ENCODE measurements at regions not wholly inside any gene's neighbourhood (a gene's known extent, or its start where the extent isn't known, plus 50 kb on each side); places are given as distances from the start of the nearest gene placed in this dataset.

DNA sequence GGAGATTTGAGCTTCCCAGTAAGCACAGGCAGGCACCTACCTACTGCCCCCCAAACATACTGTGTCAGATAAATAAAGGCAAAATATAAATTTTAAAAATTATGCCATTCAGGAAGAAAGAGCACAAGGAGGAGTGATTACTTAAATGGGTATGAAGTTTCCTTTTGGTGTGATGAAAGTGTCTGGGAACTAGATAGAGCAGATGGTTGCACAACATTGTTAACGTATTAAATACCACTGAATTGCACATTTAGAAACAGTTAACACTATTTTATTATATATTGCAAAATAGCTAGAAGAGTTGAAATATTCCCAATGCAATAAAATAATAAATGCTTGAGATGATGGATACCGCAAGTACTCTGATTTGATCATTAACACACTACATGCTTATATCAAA is 374.7 kb upstream of the FGF13 start (continued):
- TF ChIP-seq, protein P1, sequence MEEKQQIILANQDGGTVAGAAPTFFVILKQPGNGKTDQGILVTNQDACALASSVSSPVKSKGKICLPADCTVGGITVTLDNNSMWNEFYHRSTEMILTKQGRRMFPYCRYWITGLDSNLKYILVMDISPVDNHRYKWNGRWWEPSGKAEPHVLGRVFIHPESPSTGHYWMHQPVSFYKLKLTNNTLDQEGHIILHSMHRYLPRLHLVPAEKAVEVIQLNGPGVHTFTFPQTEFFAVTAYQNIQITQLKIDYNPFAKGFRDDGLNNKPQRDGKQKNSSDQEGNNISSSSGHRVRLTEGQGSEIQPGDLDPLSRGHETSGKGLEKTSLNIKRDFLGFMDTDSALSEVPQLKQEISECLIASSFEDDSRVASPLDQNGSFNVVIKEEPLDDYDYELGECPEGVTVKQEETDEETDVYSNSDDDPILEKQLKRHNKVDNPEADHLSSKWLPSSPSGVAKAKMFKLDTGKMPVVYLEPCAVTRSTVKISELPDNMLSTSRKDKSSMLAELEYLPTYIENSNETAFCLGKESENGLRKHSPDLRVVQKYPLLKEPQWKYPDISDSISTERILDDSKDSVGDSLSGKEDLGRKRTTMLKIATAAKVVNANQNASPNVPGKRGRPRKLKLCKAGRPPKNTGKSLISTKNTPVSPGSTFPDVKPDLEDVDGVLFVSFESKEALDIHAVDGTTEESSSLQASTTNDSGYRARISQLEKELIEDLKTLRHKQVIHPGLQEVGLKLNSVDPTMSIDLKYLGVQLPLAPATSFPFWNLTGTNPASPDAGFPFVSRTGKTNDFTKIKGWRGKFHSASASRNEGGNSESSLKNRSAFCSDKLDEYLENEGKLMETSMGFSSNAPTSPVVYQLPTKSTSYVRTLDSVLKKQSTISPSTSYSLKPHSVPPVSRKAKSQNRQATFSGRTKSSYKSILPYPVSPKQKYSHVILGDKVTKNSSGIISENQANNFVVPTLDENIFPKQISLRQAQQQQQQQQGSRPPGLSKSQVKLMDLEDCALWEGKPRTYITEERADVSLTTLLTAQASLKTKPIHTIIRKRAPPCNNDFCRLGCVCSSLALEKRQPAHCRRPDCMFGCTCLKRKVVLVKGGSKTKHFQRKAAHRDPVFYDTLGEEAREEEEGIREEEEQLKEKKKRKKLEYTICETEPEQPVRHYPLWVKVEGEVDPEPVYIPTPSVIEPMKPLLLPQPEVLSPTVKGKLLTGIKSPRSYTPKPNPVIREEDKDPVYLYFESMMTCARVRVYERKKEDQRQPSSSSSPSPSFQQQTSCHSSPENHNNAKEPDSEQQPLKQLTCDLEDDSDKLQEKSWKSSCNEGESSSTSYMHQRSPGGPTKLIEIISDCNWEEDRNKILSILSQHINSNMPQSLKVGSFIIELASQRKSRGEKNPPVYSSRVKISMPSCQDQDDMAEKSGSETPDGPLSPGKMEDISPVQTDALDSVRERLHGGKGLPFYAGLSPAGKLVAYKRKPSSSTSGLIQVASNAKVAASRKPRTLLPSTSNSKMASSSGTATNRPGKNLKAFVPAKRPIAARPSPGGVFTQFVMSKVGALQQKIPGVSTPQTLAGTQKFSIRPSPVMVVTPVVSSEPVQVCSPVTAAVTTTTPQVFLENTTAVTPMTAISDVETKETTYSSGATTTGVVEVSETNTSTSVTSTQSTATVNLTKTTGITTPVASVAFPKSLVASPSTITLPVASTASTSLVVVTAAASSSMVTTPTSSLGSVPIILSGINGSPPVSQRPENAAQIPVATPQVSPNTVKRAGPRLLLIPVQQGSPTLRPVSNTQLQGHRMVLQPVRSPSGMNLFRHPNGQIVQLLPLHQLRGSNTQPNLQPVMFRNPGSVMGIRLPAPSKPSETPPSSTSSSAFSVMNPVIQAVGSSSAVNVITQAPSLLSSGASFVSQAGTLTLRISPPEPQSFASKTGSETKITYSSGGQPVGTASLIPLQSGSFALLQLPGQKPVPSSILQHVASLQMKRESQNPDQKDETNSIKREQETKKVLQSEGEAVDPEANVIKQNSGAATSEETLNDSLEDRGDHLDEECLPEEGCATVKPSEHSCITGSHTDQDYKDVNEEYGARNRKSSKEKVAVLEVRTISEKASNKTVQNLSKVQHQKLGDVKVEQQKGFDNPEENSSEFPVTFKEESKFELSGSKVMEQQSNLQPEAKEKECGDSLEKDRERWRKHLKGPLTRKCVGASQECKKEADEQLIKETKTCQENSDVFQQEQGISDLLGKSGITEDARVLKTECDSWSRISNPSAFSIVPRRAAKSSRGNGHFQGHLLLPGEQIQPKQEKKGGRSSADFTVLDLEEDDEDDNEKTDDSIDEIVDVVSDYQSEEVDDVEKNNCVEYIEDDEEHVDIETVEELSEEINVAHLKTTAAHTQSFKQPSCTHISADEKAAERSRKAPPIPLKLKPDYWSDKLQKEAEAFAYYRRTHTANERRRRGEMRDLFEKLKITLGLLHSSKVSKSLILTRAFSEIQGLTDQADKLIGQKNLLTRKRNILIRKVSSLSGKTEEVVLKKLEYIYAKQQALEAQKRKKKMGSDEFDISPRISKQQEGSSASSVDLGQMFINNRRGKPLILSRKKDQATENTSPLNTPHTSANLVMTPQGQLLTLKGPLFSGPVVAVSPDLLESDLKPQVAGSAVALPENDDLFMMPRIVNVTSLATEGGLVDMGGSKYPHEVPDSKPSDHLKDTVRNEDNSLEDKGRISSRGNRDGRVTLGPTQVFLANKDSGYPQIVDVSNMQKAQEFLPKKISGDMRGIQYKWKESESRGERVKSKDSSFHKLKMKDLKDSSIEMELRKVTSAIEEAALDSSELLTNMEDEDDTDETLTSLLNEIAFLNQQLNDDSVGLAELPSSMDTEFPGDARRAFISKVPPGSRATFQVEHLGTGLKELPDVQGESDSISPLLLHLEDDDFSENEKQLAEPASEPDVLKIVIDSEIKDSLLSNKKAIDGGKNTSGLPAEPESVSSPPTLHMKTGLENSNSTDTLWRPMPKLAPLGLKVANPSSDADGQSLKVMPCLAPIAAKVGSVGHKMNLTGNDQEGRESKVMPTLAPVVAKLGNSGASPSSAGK (IDR thresholded peaks at IDR 0.05) = no peak
- TF ChIP-seq MCM2 (IDR thresholded peaks at IDR 0.05; ENCODE audit: low read depth) (no peak), KDM5B (IDR thresholded peaks at IDR 0.05; ENCODE audit: insufficient replicate concordance, low read depth, low read length) (no peak)
- TF ChIP-seq, protein P2, sequence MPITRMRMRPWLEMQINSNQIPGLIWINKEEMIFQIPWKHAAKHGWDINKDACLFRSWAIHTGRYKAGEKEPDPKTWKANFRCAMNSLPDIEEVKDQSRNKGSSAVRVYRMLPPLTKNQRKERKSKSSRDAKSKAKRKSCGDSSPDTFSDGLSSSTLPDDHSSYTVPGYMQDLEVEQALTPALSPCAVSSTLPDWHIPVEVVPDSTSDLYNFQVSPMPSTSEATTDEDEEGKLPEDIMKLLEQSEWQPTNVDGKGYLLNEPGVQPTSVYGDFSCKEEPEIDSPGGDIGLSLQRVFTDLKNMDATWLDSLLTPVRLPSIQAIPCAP (CRISPR knock-in tag; IDR thresholded peaks at IDR 0.05; ENCODE audit: borderline replicate concordance) = no peak
